B cell (primary cell): ENCODE measurements at regions not wholly inside any gene's neighbourhood (a gene's known extent, or its start where the extent isn't known, plus 50 kb on each side); places are given as distances from the start of the nearest gene placed in this dataset.

Source experiments
- ATAC-seq: fragments of 200-7000 bp; cut with Tn5 transposase; one replicate; pipeline ENCODE4 v1.10.0; 2021; ENCODE audit warnings: low read depth, mild to moderate bottlenecking, moderate number of reproducible peaks, moderate library complexity
- CTCF ChIA-PET: fragments of 350-600 bp; sonication (Branson Sonifier 250); formaldehyde crosslinking; loops from one replicate; lab custom pipeline; 2021; ENCODE audit warnings: antibody characterized with exemption, inconsistent platforms; lab: Charles Lee
- POLR2A ChIA-PET: fragments of 350-600 bp; sonication (Branson Sonifier 250); formaldehyde crosslinking; loops from one replicate; lab custom pipeline; 2021; ENCODE audit warnings: antibody characterized with exemption; lab: Charles Lee
- DNase-seq: peaks from one replicate; pipeline ENCODE4 v3.0.0; 2013
- H2AFZ ChIP-seq: 2 replicates; pipeline ENCODE4 v1.6.1; 2012; ENCODE audit warnings: mild to moderate bottlenecking, low read depth, low read length; ENCODE audit not compliant: insufficient read depth, poor library complexity, severe bottlenecking
- H3K27ac ChIP-seq, 2 donors: 1 replicate in 1 of 2; 2 replicates in 1 of 2; pipeline ENCODE4 v1.5.1; 2012 to 2013; ENCODE audit warnings: low read length in 2 of 2, mild to moderate bottlenecking in 2 of 2, moderate library complexity in 1 of 2
- H3K27me3 ChIP-seq, 4 experiments: fragments of 200-600 bp in 1 of 4; sonication (generic) in 1 of 4; replicated peaks in 1 of 4; 1 replicate in 2 of 4; 2 replicates in 2 of 4; pipeline versions ENCODE4 v1.6.1 to v1.7.0; 2013 to 2016; ENCODE audit warnings: low read length in 3 of 4, mild to moderate bottlenecking in 2 of 4, mixed read lengths in 1 of 4, moderate library complexity in 1 of 4; ENCODE audit not compliant: insufficient read depth in 4 of 4, control insufficient read depth in 3 of 4; ENCODE audit errors: control extremely low read depth in 1 of 4
- H3K36me3 ChIP-seq, 2 experiments: replicated peaks in 1 of 2; 1 replicate in 1 of 2; 2 replicates in 1 of 2; pipeline versions ENCODE4 v1.6.1 to v1.7.1; 2013; ENCODE audit warnings: low read length in 1 of 2; ENCODE audit not compliant: insufficient read depth in 2 of 2, control insufficient read depth in 1 of 2; ENCODE audit errors: control extremely low read depth in 1 of 2, extremely low read depth in 1 of 2
- H3K4me1 ChIP-seq, 2 donors: fragments of 200-600 bp in 1 of 2; sonication (generic) in 1 of 2; 1 replicate in 1 of 2; 2 replicates in 1 of 2; pipeline versions ENCODE4 v1.5.1 to v1.6.1; 2013 to 2017; ENCODE audit warnings: low read length in 2 of 2; ENCODE audit not compliant: control insufficient read depth in 2 of 2, insufficient read depth in 2 of 2
- H3K4me2 ChIP-seq: replicated peaks from 2 replicates; pipeline ENCODE3; 2012; ENCODE audit warnings: mild to moderate bottlenecking, low read depth, low read length; ENCODE audit not compliant: poor library complexity, severe bottlenecking
- H3K4me3 ChIP-seq, 5 experiments: fragments of 200-600 bp in 1 of 5; sonication (generic) in 1 of 5; 1 replicate in 3 of 5; 2 replicates in 2 of 5; pipeline versions ENCODE4 v1.5.1 to v1.7.0; 2011 to 2016; ENCODE audit warnings: low read length in 4 of 5, mild to moderate bottlenecking in 4 of 5, low read depth in 2 of 5, control low read depth in 1 of 5, moderate library complexity in 1 of 5; ENCODE audit not compliant: insufficient read depth in 1 of 5; ENCODE audit errors: control extremely low read depth in 1 of 5, extremely low read depth in 1 of 5
- H3K79me2 ChIP-seq: fragments of 200-600 bp; sonication (generic); one replicate; pipeline ENCODE4 v1.6.0; 2016; ENCODE audit warnings: low read length; ENCODE audit not compliant: control insufficient read depth, insufficient read depth
- H3K9ac ChIP-seq: fragments of 200-600 bp; sonication (generic); 2 replicates; pipeline ENCODE4 v1.6.1; 2017; ENCODE audit warnings: mild to moderate bottlenecking, low read length, moderate library complexity
- H3K9me3 ChIP-seq, 3 donors: one replicate each; pipeline versions ENCODE4 v1.6.1 to v1.7.1; 2013; ENCODE audit warnings: low read length in 2 of 3; ENCODE audit not compliant: control insufficient read depth in 2 of 3, insufficient read depth in 1 of 3; ENCODE audit errors: control extremely low read depth in 1 of 3
- H4K20me1 ChIP-seq: 2 replicates; pipeline ENCODE4 v1.6.0; 2012; ENCODE audit warnings: mild to moderate bottlenecking, low read length; ENCODE audit not compliant: insufficient read depth, control insufficient read depth, poor library complexity, severe bottlenecking
- H3K27ac Mint-ChIP-seq: one replicate; pipeline ENCODE4 v1.8.0; 2021; ENCODE audit warnings: mixed read lengths
- H3K27me3 Mint-ChIP-seq: one replicate; pipeline ENCODE4 v1.8.0; 2021; ENCODE audit warnings: mixed read lengths
- H3K4me1 Mint-ChIP-seq: one replicate; pipeline ENCODE4 v1.8.0; 2021; ENCODE audit warnings: mixed read lengths
- H3K4me3 Mint-ChIP-seq: one replicate; pipeline ENCODE4 v1.8.0; 2021; ENCODE audit warnings: mixed read lengths
- H3K9me3 Mint-ChIP-seq: one replicate; pipeline ENCODE4 v1.8.0; 2022; ENCODE audit warnings: mixed read lengths; ENCODE audit not compliant: insufficient read depth
- EZH2 ChIP-seq: IDR thresholded peaks from 2 replicates; pipeline ENCODE4 v1.6.1; 2012; ENCODE audit warnings: borderline replicate concordance, low read depth, mild to moderate bottlenecking, moderate library complexity, low read length; ENCODE audit not compliant: insufficient read depth, poor library complexity, severe bottlenecking
- WGBS: methylation state at CpG from one replicate; pipeline ENCODE4 v1.1.5; 2013; ENCODE audit warnings: missing lambda C conversion rate; ENCODE audit not compliant: insufficient coverage; 5-methylcytosine and 5-hydroxymethylcytosine counted together
- intact Hi-C: fragments of 100-400 bp; cut with micrococcal nuclease; formaldehyde crosslinking; loops from one replicate; pipeline ENCODE4 v1.10.0; 2022
- TF ChIP-seq, protein P1 (sequence below): fragments of 200-600 bp; IDR thresholded peaks from one replicate; pipeline ENCODE4 v1.8.0; 2022; ENCODE audit warnings: antibody characterized with exemption, mild to moderate bottlenecking

DNA sequence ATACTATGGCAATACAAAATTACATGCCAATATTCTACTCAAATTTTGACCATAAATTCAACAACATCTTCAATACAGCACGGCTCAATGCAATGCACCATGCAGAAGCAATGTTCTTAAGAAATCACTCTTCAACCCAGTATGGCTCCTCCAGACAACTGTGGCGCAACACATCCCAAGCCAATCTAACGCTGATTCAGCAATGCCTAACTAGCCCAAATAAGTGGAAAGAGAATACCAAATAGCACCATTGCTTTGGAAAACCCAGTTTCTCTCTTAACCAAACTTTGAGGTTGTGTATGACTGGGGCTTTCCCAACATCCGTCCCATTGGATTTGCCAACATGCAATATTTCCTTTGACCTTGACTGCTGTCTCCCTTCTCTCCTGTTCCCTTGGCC is 211.1 kb upstream of the TBX3 start:
- intact Hi-C loops: no loop called here
- WGBS: 78% methylated on average over 1 of the region's 4 CpGs
- H3K79me2 ChIP-seq: no peaks in the 10 kb centered on the region
- Mint-ChIP-seq H3K9me3 (no peaks in the 10 kb centered on the region), H3K4me3 (no peak overlapping the region), H3K27ac (no peak overlapping the region), H3K4me1 (no peaks in the 10 kb centered on the region), H3K27me3 (no peaks in the 10 kb centered on the region)
- peaks cover 0 to 6% (median 0%) of the 10 kb centered on the region in 3 donors for H3K9me3 ChIP-seq
- no peak overlapping the region for H3K4me2 ChIP-seq
- ChIA-PET CTCF (no interaction called here), POLR2A (no interaction called here)
- H3K4me1 ChIP-seq: no peaks in the 10 kb centered on the region
- no peak overlapping the region for H2AFZ ChIP-seq
- H3K4me3 ChIP-seq: no peak overlapping the region
- ATAC-seq (no peak), DNase-seq (no peak)
- H3K27ac ChIP-seq: no peak overlapping the region
- H3K9ac ChIP-seq: no peak overlapping the region
- H4K20me1 ChIP-seq: no peaks in the 10 kb centered on the region
- TF ChIP-seq, protein P1, sequence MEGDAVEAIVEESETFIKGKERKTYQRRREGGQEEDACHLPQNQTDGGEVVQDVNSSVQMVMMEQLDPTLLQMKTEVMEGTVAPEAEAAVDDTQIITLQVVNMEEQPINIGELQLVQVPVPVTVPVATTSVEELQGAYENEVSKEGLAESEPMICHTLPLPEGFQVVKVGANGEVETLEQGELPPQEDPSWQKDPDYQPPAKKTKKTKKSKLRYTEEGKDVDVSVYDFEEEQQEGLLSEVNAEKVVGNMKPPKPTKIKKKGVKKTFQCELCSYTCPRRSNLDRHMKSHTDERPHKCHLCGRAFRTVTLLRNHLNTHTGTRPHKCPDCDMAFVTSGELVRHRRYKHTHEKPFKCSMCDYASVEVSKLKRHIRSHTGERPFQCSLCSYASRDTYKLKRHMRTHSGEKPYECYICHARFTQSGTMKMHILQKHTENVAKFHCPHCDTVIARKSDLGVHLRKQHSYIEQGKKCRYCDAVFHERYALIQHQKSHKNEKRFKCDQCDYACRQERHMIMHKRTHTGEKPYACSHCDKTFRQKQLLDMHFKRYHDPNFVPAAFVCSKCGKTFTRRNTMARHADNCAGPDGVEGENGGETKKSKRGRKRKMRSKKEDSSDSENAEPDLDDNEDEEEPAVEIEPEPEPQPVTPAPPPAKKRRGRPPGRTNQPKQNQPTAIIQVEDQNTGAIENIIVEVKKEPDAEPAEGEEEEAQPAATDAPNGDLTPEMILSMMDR: no peak
- no peak for TF ChIP-seq EZH2
- no peaks in the 10 kb centered on the region for H3K36me3 ChIP-seq
- H3K27me3 ChIP-seq: no peaks in the 10 kb centered on the region

DNA sequence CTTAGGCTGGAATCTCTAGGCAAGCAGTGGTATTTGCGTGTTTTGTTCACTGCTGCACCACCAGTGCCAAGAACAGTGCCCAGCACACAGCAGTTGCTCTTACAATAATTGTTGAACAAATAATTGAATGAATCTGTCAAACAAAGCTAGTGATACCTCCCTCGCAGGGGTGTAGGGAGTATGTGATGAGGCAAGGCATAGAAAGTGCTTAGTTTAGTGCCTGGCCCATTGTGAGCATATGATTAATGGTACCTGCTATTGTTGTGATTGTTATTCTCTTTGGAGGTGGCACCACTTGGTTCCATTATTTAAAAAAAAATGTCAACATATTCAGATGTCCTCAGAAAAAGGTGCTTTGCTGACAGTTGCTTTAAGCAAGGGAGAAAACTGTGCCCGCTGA is 210.1 kb upstream of the TBX3 start:
- no peak for ATAC-seq
- H3K27me3 Mint-ChIP-seq: no peaks in the 10 kb centered on the region
- no peak overlapping the region for H3K9ac ChIP-seq
- no peak overlapping the region for H3K4me3 Mint-ChIP-seq
- H3K4me1 ChIP-seq: no peaks in the 10 kb centered on the region
- H3K4me2 ChIP-seq: no peak overlapping the region
- no peaks in the 10 kb centered on the region for H3K79me2 ChIP-seq
- H3K27ac ChIP-seq: no peak overlapping the region
- H3K27me3 ChIP-seq: no peaks in the 10 kb centered on the region
- no peaks in the 10 kb centered on the region for H3K36me3 ChIP-seq
- H2AFZ ChIP-seq: no peak overlapping the region
- intact Hi-C loops: no loop called here
- H3K27ac Mint-ChIP-seq: no peak overlapping the region
- no peaks in the 10 kb centered on the region for H3K4me1 Mint-ChIP-seq
- WGBS: 100% methylated on average over 1 of the region's 3 CpGs
- DNase-seq: no peak
- H4K20me1 ChIP-seq: no peaks in the 10 kb centered on the region
- CTCF ChIA-PET: interaction anchor here (0.7 kb wide), 1 partner anchor 52 kb away, joined by 3 read pairs; no protein-coding TSS in a partner anchor
- POLR2A ChIA-PET: no interaction called here
- H3K9me3 ChIP-seq: peaks cover 0 to 6% (median 0%) of the 10 kb centered on the region in 3 donors
- H3K4me3 ChIP-seq: no peak overlapping the region
- TF ChIP-seq EZH2: no peak
- TF ChIP-seq, protein P1: no peak
- H3K9me3 Mint-ChIP-seq: no peaks in the 10 kb centered on the region
